ENCODE measurements at regions not wholly inside any gene's neighbourhood (a gene's known extent, or its start where the extent isn't known, plus 50 kb on each side); places are given as distances from the start of the nearest gene placed in this dataset.

- DNase-seq, result no peak
- Histone ChIP-seq H3K9me3 (no peaks in the 10 kb centered on the region), H3K4me1 (no peaks in the 10 kb centered on the region), H3K4me3 (no peak overlapping the region), H3K27ac (no peak overlapping the region), H3K36me3 (no peaks in the 10 kb centered on the region), H3K27me3 (no peaks in the 10 kb centered on the region)
- WGBS, 2 donors, result 56 to 58% methylated on average over 6 of the region's 6 CpGs
- TF ChIP-seq CTCF (IDR thresholded peaks at IDR 0.05), result no peak
- no peak for TF ChIP-seq POLR2AphosphoS5 (IDR thresholded peaks at IDR 0.05)
- TF ChIP-seq EP300 (IDR thresholded peaks at IDR 0.05), result no peak
- no peak for TF ChIP-seq POLR2A (IDR thresholded peaks at IDR 0.05)
- intact Hi-C loops (cut with DNase I), result no loop called here
Observed at GRCh38 chr14:85040046-85040685, 489.8 kb upstream of the FLRT2 start.

GRCh38 chr14:85041618-85042017 is 488.3 kb upstream of the FLRT2 start:
- Histone ChIP-seq H3K27ac (no peak overlapping the region), H3K36me3 (no peaks in the 10 kb centered on the region), H3K27me3 (no peaks in the 10 kb centered on the region), H3K9me3 (no peaks in the 10 kb centered on the region), H3K4me1 (no peaks in the 10 kb centered on the region), H3K4me3 (no peak overlapping the region)
- TF ChIP-seq EP300 (IDR thresholded peaks at IDR 0.05), result no peak
- no peak for TF ChIP-seq POLR2AphosphoS5 (IDR thresholded peaks at IDR 0.05)
- DNase-seq, result no peak
- intact Hi-C loops (cut with DNase I), result no loop called here

GRCh38 chr14:85042301-85042700 is 487.6 kb upstream of the FLRT2 start:
- Histone ChIP-seq H3K4me1 (no peaks in the 10 kb centered on the region), H3K9me3 (no peaks in the 10 kb centered on the region), H3K27me3 (no peaks in the 10 kb centered on the region), H3K36me3 (no peaks in the 10 kb centered on the region), H3K27ac (no peak overlapping the region), H3K4me3 (no peak overlapping the region)
- DNase-seq, result no peak
- intact Hi-C loops (cut with DNase I), result no loop called here
- 75 to 77% methylated on average over 1 of the region's 1 CpG for WGBS, 2 donors
- TF ChIP-seq POLR2AphosphoS5 (IDR thresholded peaks at IDR 0.05) (no peak), EP300 (IDR thresholded peaks at IDR 0.05) (no peak), POLR2A (IDR thresholded peaks at IDR 0.05) (no peak)

- H3K27me3 ChIP-seq, result no peaks in the 10 kb centered on the region
- intact Hi-C loops (cut with DNase I), result no loop called here
- peaks cover 0 to 12% (median under 1%) of the 10 kb centered on the region in 4 donors for H3K9me3 ChIP-seq
- TF ChIP-seq POLR2AphosphoS5 (IDR thresholded peaks at IDR 0.05) (no peak), EP300 (IDR thresholded peaks at IDR 0.05) (no peak), CTCF (IDR thresholded peaks at IDR 0.05) (no peak), POLR2A (IDR thresholded peaks at IDR 0.05) (no peak)
- no peak overlapping the region for H3K27ac ChIP-seq
- WGBS, 2 donors, result 65 to 74% methylated on average over 1 of the region's 1 CpG
- no peaks in the 10 kb centered on the region for H3K36me3 ChIP-seq
- H3K4me3 ChIP-seq, result no peak overlapping the region
- H3K4me1 ChIP-seq, result peaks cover 0 to 7% (median 0%) of the 10 kb centered on the region in 4 donors
- no peak for DNase-seq
Observed at GRCh38 chr14:85050180-85050579, 479.8 kb upstream of the FLRT2 start.

- H3K27ac ChIP-seq, result no peak overlapping the region
- no peaks in the 10 kb centered on the region for H3K27me3 ChIP-seq
- no peaks in the 10 kb centered on the region for H3K36me3 ChIP-seq
- H3K9me3 ChIP-seq, result peaks cover 0 to 12% (median under 1%) of the 10 kb centered on the region in 4 donors
- H3K4me3 ChIP-seq, result no peak overlapping the region
- WGBS, 2 donors, result 74 to 90% methylated on average over 2 of the region's 2 CpGs
- TF ChIP-seq CTCF (IDR thresholded peaks at IDR 0.05), result no peak
- TF ChIP-seq EP300 (IDR thresholded peaks at IDR 0.05), result no peak
- TF ChIP-seq POLR2A (IDR thresholded peaks at IDR 0.05), result no peak
- TF ChIP-seq POLR2AphosphoS5 (IDR thresholded peaks at IDR 0.05), result no peak
- intact Hi-C loops (cut with DNase I), result no loop called here
- no peak for DNase-seq
- H3K4me1 ChIP-seq, result peaks cover 0 to 7% (median 0%) of the 10 kb centered on the region in 4 donors
Observed at GRCh38 chr14:85052646-85053045, 477.3 kb upstream of the FLRT2 start.

GRCh38 chr14:85054178-85054577 is 475.8 kb upstream of the FLRT2 start:
- intact Hi-C loops (cut with DNase I), result no loop called here
- TF ChIP-seq POLR2AphosphoS5 (IDR thresholded peaks at IDR 0.05), result no peak
- no peak for TF ChIP-seq EP300 (IDR thresholded peaks at IDR 0.05)
- no peak for TF ChIP-seq POLR2A (IDR thresholded peaks at IDR 0.05)
- TF ChIP-seq CTCF (IDR thresholded peaks at IDR 0.05), result no peak
- Histone ChIP-seq H3K9me3 (peaks cover 0 to 12% (median under 1%) of the 10 kb centered on the region in 4 donors), H3K36me3 (no peaks in the 10 kb centered on the region), H3K27me3 (no peaks in the 10 kb centered on the region), H3K27ac (no peak overlapping the region), H3K4me1 (peaks cover 0 to 7% (median 0%) of the 10 kb centered on the region in 4 donors), H3K4me3 (no peak overlapping the region)
- no peak for DNase-seq

Data from sigmoid colon (tissue), 6 donors.